ENCODE measurements at regions not wholly inside any gene's neighbourhood (a gene's known extent, or its start where the extent isn't known, plus 50 kb on each side); places are given as distances from the start of the nearest gene placed in this dataset.

DNA sequence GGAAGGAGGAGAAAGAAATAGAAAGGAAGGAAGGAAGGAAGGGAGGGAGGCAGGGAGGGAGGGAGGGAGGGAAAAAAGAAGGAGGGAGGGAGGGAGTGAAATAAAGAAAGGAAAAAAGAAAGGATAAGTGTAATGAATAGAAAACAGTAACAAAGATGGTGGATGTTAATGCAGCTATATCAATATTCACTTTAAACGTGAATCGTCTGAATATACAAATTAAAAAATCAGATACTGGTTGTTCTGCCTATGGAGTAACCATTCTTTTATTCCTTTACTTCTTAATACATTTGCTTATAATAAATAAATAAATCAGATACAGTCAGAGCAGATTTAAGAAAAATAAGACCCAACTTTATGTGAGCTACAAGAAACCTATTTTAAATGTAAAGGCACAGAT lies 1520.4 kb downstream of the TBC1D22A start:
- TF ChIP-seq, protein P1, sequence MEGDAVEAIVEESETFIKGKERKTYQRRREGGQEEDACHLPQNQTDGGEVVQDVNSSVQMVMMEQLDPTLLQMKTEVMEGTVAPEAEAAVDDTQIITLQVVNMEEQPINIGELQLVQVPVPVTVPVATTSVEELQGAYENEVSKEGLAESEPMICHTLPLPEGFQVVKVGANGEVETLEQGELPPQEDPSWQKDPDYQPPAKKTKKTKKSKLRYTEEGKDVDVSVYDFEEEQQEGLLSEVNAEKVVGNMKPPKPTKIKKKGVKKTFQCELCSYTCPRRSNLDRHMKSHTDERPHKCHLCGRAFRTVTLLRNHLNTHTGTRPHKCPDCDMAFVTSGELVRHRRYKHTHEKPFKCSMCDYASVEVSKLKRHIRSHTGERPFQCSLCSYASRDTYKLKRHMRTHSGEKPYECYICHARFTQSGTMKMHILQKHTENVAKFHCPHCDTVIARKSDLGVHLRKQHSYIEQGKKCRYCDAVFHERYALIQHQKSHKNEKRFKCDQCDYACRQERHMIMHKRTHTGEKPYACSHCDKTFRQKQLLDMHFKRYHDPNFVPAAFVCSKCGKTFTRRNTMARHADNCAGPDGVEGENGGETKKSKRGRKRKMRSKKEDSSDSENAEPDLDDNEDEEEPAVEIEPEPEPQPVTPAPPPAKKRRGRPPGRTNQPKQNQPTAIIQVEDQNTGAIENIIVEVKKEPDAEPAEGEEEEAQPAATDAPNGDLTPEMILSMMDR (tag by site-specific recombination; IDR thresholded peaks at IDR 0.05), result no peak
- TF ChIP-seq TCF7L2 (IDR thresholded peaks at IDR 0.05; ENCODE audit: borderline replicate concordance, low read depth, low read length) (no peak), IKZF3 (tag by site-specific recombination; IDR thresholded peaks at IDR 0.05) (no peak), EGR2 (tag by site-specific recombination; IDR thresholded peaks at IDR 0.05; ENCODE audit: low read depth) (no peak), ZNF274 (IDR thresholded peaks at IDR 0.05; ENCODE audit: low read length) (no peak), ZNF274 (tag by site-specific recombination; IDR thresholded peaks at IDR 0.05; ENCODE audit: borderline replicate concordance) (no peak), ZNF777 (tag by site-specific recombination; IDR thresholded peaks at IDR 0.05; ENCODE audit: borderline replicate concordance) (no peak)
- TF ChIP-seq, protein P2, sequence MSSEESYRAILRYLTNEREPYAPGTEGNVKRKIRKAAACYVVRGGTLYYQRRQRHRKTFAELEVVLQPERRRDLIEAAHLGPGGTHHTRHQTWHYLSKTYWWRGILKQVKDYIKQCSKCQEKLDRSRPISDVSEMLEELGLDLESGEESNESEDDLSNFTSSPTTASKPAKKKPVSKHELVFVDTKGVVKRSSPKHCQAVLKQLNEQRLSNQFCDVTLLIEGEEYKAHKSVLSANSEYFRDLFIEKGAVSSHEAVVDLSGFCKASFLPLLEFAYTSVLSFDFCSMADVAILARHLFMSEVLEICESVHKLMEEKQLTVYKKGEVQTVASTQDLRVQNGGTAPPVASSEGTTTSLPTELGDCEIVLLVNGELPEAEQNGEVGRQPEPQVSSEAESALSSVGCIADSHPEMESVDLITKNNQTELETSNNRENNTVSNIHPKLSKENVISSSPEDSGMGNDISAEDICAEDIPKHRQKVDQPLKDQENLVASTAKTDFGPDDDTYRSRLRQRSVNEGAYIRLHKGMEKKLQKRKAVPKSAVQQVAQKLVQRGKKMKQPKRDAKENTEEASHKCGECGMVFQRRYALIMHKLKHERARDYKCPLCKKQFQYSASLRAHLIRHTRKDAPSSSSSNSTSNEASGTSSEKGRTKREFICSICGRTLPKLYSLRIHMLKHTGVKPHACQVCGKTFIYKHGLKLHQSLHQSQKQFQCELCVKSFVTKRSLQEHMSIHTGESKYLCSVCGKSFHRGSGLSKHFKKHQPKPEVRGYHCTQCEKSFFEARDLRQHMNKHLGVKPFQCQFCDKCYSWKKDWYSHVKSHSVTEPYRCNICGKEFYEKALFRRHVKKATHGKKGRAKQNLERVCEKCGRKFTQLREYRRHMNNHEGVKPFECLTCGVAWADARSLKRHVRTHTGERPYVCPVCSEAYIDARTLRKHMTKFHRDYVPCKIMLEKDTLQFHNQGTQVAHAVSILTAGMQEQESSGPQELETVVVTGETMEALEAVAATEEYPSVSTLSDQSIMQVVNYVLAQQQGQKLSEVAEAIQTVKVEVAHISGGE (tag by site-specific recombination; conservative IDR thresholded peaks at IDR 0.05; ENCODE audit: low read depth), result no peak
- TF ChIP-seq, protein P3, sequence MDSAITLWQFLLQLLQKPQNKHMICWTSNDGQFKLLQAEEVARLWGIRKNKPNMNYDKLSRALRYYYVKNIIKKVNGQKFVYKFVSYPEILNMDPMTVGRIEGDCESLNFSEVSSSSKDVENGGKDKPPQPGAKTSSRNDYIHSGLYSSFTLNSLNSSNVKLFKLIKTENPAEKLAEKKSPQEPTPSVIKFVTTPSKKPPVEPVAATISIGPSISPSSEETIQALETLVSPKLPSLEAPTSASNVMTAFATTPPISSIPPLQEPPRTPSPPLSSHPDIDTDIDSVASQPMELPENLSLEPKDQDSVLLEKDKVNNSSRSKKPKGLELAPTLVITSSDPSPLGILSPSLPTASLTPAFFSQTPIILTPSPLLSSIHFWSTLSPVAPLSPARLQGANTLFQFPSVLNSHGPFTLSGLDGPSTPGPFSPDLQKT (IDR thresholded peaks at IDR 0.05; ENCODE audit: borderline replicate concordance, low read depth, low read length), result no peak
- TF ChIP-seq, protein P4, sequence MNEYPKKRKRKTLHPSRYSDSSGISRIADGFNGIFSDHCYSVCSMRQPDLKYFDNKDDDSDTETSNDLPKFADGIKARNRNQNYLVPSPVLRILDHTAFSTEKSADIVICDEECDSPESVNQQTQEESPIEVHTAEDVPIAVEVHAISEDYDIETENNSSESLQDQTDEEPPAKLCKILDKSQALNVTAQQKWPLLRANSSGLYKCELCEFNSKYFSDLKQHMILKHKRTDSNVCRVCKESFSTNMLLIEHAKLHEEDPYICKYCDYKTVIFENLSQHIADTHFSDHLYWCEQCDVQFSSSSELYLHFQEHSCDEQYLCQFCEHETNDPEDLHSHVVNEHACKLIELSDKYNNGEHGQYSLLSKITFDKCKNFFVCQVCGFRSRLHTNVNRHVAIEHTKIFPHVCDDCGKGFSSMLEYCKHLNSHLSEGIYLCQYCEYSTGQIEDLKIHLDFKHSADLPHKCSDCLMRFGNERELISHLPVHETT (tag by site-specific recombination; IDR thresholded peaks at IDR 0.05), result no peak
